B cell (primary cell): ENCODE measurements at regions not wholly inside any gene's neighbourhood (a gene's known extent, or its start where the extent isn't known, plus 50 kb on each side); places are given as distances from the start of the nearest gene placed in this dataset.

Experiments
- ATAC-seq: fragments of 200-7000 bp; cut with Tn5 transposase; one replicate; pipeline ENCODE4 v1.10.0; 2021; ENCODE audit warnings: low read depth, mild to moderate bottlenecking, moderate number of reproducible peaks, moderate library complexity
- CTCF ChIA-PET: fragments of 350-600 bp; sonication (Branson Sonifier 250); formaldehyde crosslinking; loops from one replicate; lab custom pipeline; 2021; ENCODE audit warnings: antibody characterized with exemption, inconsistent platforms; lab: Charles Lee
- POLR2A ChIA-PET: fragments of 350-600 bp; sonication (Branson Sonifier 250); formaldehyde crosslinking; loops from one replicate; lab custom pipeline; 2021; ENCODE audit warnings: antibody characterized with exemption; lab: Charles Lee
- DNase-seq: peaks from one replicate; pipeline ENCODE4 v3.0.0; 2013
- H2AFZ ChIP-seq: 2 replicates; pipeline ENCODE4 v1.6.1; 2012; ENCODE audit warnings: mild to moderate bottlenecking, low read depth, low read length; ENCODE audit not compliant: insufficient read depth, poor library complexity, severe bottlenecking
- H3K27ac ChIP-seq, 2 donors: 1 replicate in 1 of 2; 2 replicates in 1 of 2; pipeline ENCODE4 v1.5.1; 2012 to 2013; ENCODE audit warnings: low read length in 2 of 2, mild to moderate bottlenecking in 2 of 2, moderate library complexity in 1 of 2
- H3K27me3 ChIP-seq, 4 experiments: fragments of 200-600 bp in 1 of 4; sonication (generic) in 1 of 4; replicated peaks in 1 of 4; 1 replicate in 2 of 4; 2 replicates in 2 of 4; pipeline versions ENCODE4 v1.6.1 to v1.7.0; 2013 to 2016; ENCODE audit warnings: low read length in 3 of 4, mild to moderate bottlenecking in 2 of 4, mixed read lengths in 1 of 4, moderate library complexity in 1 of 4; ENCODE audit not compliant: insufficient read depth in 4 of 4, control insufficient read depth in 3 of 4; ENCODE audit errors: control extremely low read depth in 1 of 4
- H3K36me3 ChIP-seq, 2 experiments: replicated peaks in 1 of 2; 1 replicate in 1 of 2; 2 replicates in 1 of 2; pipeline versions ENCODE4 v1.6.1 to v1.7.1; 2013; ENCODE audit warnings: low read length in 1 of 2; ENCODE audit not compliant: insufficient read depth in 2 of 2, control insufficient read depth in 1 of 2; ENCODE audit errors: control extremely low read depth in 1 of 2, extremely low read depth in 1 of 2
- H3K4me1 ChIP-seq, 2 donors: fragments of 200-600 bp in 1 of 2; sonication (generic) in 1 of 2; 1 replicate in 1 of 2; 2 replicates in 1 of 2; pipeline versions ENCODE4 v1.5.1 to v1.6.1; 2013 to 2017; ENCODE audit warnings: low read length in 2 of 2; ENCODE audit not compliant: control insufficient read depth in 2 of 2, insufficient read depth in 2 of 2
- H3K4me2 ChIP-seq: replicated peaks from 2 replicates; pipeline ENCODE3; 2012; ENCODE audit warnings: mild to moderate bottlenecking, low read depth, low read length; ENCODE audit not compliant: poor library complexity, severe bottlenecking
- H3K4me3 ChIP-seq, 5 experiments: fragments of 200-600 bp in 1 of 5; sonication (generic) in 1 of 5; 1 replicate in 3 of 5; 2 replicates in 2 of 5; pipeline versions ENCODE4 v1.5.1 to v1.7.0; 2011 to 2016; ENCODE audit warnings: low read length in 4 of 5, mild to moderate bottlenecking in 4 of 5, low read depth in 2 of 5, control low read depth in 1 of 5, moderate library complexity in 1 of 5; ENCODE audit not compliant: insufficient read depth in 1 of 5; ENCODE audit errors: control extremely low read depth in 1 of 5, extremely low read depth in 1 of 5
- H3K79me2 ChIP-seq: fragments of 200-600 bp; sonication (generic); one replicate; pipeline ENCODE4 v1.6.0; 2016; ENCODE audit warnings: low read length; ENCODE audit not compliant: control insufficient read depth, insufficient read depth
- H3K9ac ChIP-seq: fragments of 200-600 bp; sonication (generic); 2 replicates; pipeline ENCODE4 v1.6.1; 2017; ENCODE audit warnings: mild to moderate bottlenecking, low read length, moderate library complexity
- H3K9me3 ChIP-seq, 3 donors: one replicate each; pipeline versions ENCODE4 v1.6.1 to v1.7.1; 2013; ENCODE audit warnings: low read length in 2 of 3; ENCODE audit not compliant: control insufficient read depth in 2 of 3, insufficient read depth in 1 of 3; ENCODE audit errors: control extremely low read depth in 1 of 3
- H4K20me1 ChIP-seq: 2 replicates; pipeline ENCODE4 v1.6.0; 2012; ENCODE audit warnings: mild to moderate bottlenecking, low read length; ENCODE audit not compliant: insufficient read depth, control insufficient read depth, poor library complexity, severe bottlenecking
- H3K27ac Mint-ChIP-seq: one replicate; pipeline ENCODE4 v1.8.0; 2021; ENCODE audit warnings: mixed read lengths
- H3K27me3 Mint-ChIP-seq: one replicate; pipeline ENCODE4 v1.8.0; 2021; ENCODE audit warnings: mixed read lengths
- H3K4me1 Mint-ChIP-seq: one replicate; pipeline ENCODE4 v1.8.0; 2021; ENCODE audit warnings: mixed read lengths
- H3K4me3 Mint-ChIP-seq: one replicate; pipeline ENCODE4 v1.8.0; 2021; ENCODE audit warnings: mixed read lengths
- H3K9me3 Mint-ChIP-seq: one replicate; pipeline ENCODE4 v1.8.0; 2022; ENCODE audit warnings: mixed read lengths; ENCODE audit not compliant: insufficient read depth
- CTCF ChIP-seq: fragments of 200-600 bp; IDR thresholded peaks from one replicate; pipeline ENCODE4 v1.8.0; 2022; ENCODE audit warnings: antibody characterized with exemption, mild to moderate bottlenecking
- EZH2 ChIP-seq: IDR thresholded peaks from 2 replicates; pipeline ENCODE4 v1.6.1; 2012; ENCODE audit warnings: borderline replicate concordance, low read depth, mild to moderate bottlenecking, moderate library complexity, low read length; ENCODE audit not compliant: insufficient read depth, poor library complexity, severe bottlenecking
- WGBS: methylation state at CpG from one replicate; pipeline ENCODE4 v1.1.5; 2013; ENCODE audit warnings: missing lambda C conversion rate; ENCODE audit not compliant: insufficient coverage; 5-methylcytosine and 5-hydroxymethylcytosine counted together
- intact Hi-C: fragments of 100-400 bp; cut with micrococcal nuclease; formaldehyde crosslinking; loops from one replicate; pipeline ENCODE4 v1.10.0; 2022

DNA sequence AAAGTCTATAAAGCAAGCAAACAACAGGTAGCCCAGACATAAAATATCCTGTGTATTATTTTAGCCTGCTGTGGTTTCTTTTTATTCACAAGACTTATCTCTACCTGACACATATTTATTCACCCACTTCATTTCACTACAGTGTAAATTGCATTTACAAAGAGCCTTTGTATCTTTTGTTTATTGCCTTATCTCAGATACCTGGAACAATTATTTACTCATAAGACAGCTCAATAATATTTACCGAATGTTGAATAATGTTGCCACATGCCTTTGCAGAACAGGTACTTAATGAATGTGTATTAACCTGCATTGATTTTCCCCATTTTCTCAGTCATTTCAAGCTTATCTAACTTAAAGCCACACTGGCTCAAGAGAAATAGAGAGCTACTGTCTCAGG is 603.6 kb downstream of the FBXO15 start:
- Mint-ChIP-seq H3K9me3 (no peaks in the 10 kb centered on the region), H3K27ac (no peak overlapping the region), H3K4me1 (no peaks in the 10 kb centered on the region), H3K27me3 (no peaks in the 10 kb centered on the region), H3K4me3 (no peak overlapping the region)
- Histone ChIP-seq H3K36me3 (no peaks in the 10 kb centered on the region), H3K4me3 (no peak overlapping the region), H4K20me1 (no peaks in the 10 kb centered on the region), H2AFZ (no peak overlapping the region), H3K27ac (no peak overlapping the region), H3K9ac (no peak overlapping the region), H3K4me1 (no peaks in the 10 kb centered on the region), H3K4me2 (no peak overlapping the region), H3K9me3 (no peaks in the 10 kb centered on the region), H3K79me2 (no peaks in the 10 kb centered on the region), H3K27me3 (no peaks in the 10 kb centered on the region)
- no CpG with 5 or more reads among the region's 1 CpG for WGBS
- TF ChIP-seq EZH2 (no peak), CTCF (no peak)
- ChIA-PET CTCF (no interaction called here), POLR2A (no interaction called here)
- intact Hi-C loops: no loop called here
- ATAC-seq (no peak), DNase-seq (no peak)

- H2AFZ ChIP-seq: no peak overlapping the region
- Mint-ChIP-seq H3K9me3 (no peaks in the 10 kb centered on the region), H3K27me3 (no peaks in the 10 kb centered on the region), H3K27ac (no peak overlapping the region), H3K4me1 (no peaks in the 10 kb centered on the region), H3K4me3 (no peak overlapping the region)
- H3K36me3 ChIP-seq: no peaks in the 10 kb centered on the region
- H3K9me3 ChIP-seq: no peaks in the 10 kb centered on the region
- no peak overlapping the region for H3K4me3 ChIP-seq
- no peak for ATAC-seq
- CTCF ChIA-PET: no interaction called here
- H3K79me2 ChIP-seq: no peaks in the 10 kb centered on the region
- intact Hi-C loops: no loop called here
- no peak overlapping the region for H3K4me2 ChIP-seq
- H4K20me1 ChIP-seq: no peaks in the 10 kb centered on the region
- no peak overlapping the region for H3K27ac ChIP-seq
- no peaks in the 10 kb centered on the region for H3K4me1 ChIP-seq
- no peak for DNase-seq
- no peaks in the 10 kb centered on the region for H3K27me3 ChIP-seq
- POLR2A ChIA-PET: no interaction called here
- no CpG with 5 or more reads among the region's 1 CpG for WGBS
- TF ChIP-seq EZH2 (no peak), CTCF (no peak)
- no peak overlapping the region for H3K9ac ChIP-seq
These were observed 611.6 kb downstream of the FBXO15 start for GRCh38 chr18:73535990-73536389.
